H9 (cell line): ENCODE measurements at regions not wholly inside any gene's neighbourhood (a gene's known extent, or its start where the extent isn't known, plus 50 kb on each side); places are given as distances from the start of the nearest gene placed in this dataset.

Experiments
- DNase-seq: peaks from one replicate; pipeline ENCODE4 v3.0.0-alpha.2; 2017
- H2AFZ ChIP-seq: one replicate; pipeline ENCODE4 v1.6.1; 2013; ENCODE audit warnings: mild to moderate bottlenecking, low read length, control low read depth, moderate library complexity
- H2AK5ac ChIP-seq: 2 replicates; pipeline ENCODE4 v1.6.1; 2013; ENCODE audit warnings: low read length, control low read depth, mixed read lengths; ENCODE audit not compliant: insufficient read length
- H2BK120ac ChIP-seq: one replicate; pipeline ENCODE4 v1.6.1; 2013; ENCODE audit warnings: low read depth, mild to moderate bottlenecking, low read length, control low read depth, inconsistent platforms; ENCODE audit not compliant: poor library complexity, severe bottlenecking
- H2BK12ac ChIP-seq: 2 replicates; pipeline ENCODE4 v1.6.1; 2013; ENCODE audit warnings: low read length, control low read depth, mixed read lengths, low read depth; ENCODE audit not compliant: insufficient read length
- H2BK15ac ChIP-seq: 2 replicates; pipeline ENCODE4 v1.6.1; 2013; ENCODE audit warnings: low read depth, low read length, control low read depth
- H2BK20ac ChIP-seq: one replicate; pipeline ENCODE4 v1.6.1; 2013; ENCODE audit warnings: low read depth, mild to moderate bottlenecking, low read length, control low read depth, inconsistent platforms; ENCODE audit not compliant: poor library complexity, severe bottlenecking
- H2BK5ac ChIP-seq: 2 replicates; pipeline ENCODE4 v1.6.1; 2013; ENCODE audit warnings: low read length, control low read depth, mixed read lengths; ENCODE audit not compliant: insufficient read length
- H3K14ac ChIP-seq: 2 replicates; pipeline ENCODE4 v1.6.1; 2013; ENCODE audit warnings: low read length, control low read depth; ENCODE audit not compliant: insufficient read depth
- H3K18ac ChIP-seq: 2 replicates; pipeline ENCODE4 v1.6.1; 2013; ENCODE audit warnings: low read depth, mild to moderate bottlenecking, mixed read lengths, low read length, control low read depth; ENCODE audit not compliant: insufficient read length
- H3K23ac ChIP-seq: 2 replicates; pipeline ENCODE4 v1.6.1; 2013; ENCODE audit warnings: low read length, control low read depth, mixed read lengths, low read depth; ENCODE audit not compliant: insufficient read length
- H3K23me2 ChIP-seq: 2 replicates; pipeline ENCODE4 v1.6.1; 2013; ENCODE audit warnings: low read depth, mild to moderate bottlenecking, mixed read lengths, low read length, control low read depth; ENCODE audit not compliant: insufficient read length, poor library complexity, severe bottlenecking
- H3K27ac ChIP-seq: 2 replicates; pipeline ENCODE4 v1.5.1; 2013; ENCODE audit warnings: low read length, control low read depth, mixed read lengths, low read depth; ENCODE audit not compliant: insufficient read length
- H3K27me3 ChIP-seq: 2 replicates; pipeline ENCODE4 v1.6.1; 2013; ENCODE audit warnings: low read length, control low read depth, inconsistent platforms; ENCODE audit not compliant: insufficient read depth
- H3K4ac ChIP-seq: 2 replicates; pipeline ENCODE4 v1.6.1; 2013; ENCODE audit warnings: low read depth, mild to moderate bottlenecking, control low read depth, inconsistent platforms, low read length, moderate library complexity
- H3K4me1 ChIP-seq: 2 replicates; pipeline ENCODE4 v1.6.1; 2013; ENCODE audit warnings: low read length, control low read depth, inconsistent platforms; ENCODE audit not compliant: insufficient read depth
- H3K4me2 ChIP-seq: 2 replicates; pipeline ENCODE4 v1.6.1; 2013; ENCODE audit warnings: low read length, control low read depth, mixed read lengths; ENCODE audit not compliant: insufficient read length, insufficient read depth
- H3K56ac ChIP-seq: 2 replicates; pipeline ENCODE4 v1.6.1; 2013; ENCODE audit warnings: low read depth, mild to moderate bottlenecking, mixed read lengths, low read length, control low read depth; ENCODE audit not compliant: insufficient read length
- H3K79me1 ChIP-seq: 2 replicates; pipeline ENCODE4 v1.6.1; 2013; ENCODE audit warnings: low read depth, mild to moderate bottlenecking, moderate library complexity, low read length, control low read depth, inconsistent platforms; ENCODE audit not compliant: insufficient read depth, poor library complexity, severe bottlenecking
- H3K79me2 ChIP-seq: 2 replicates; pipeline ENCODE4 v1.6.1; 2013; ENCODE audit warnings: low read length, control low read depth, inconsistent platforms; ENCODE audit not compliant: insufficient read depth
- H3K9ac ChIP-seq: 2 replicates; pipeline ENCODE4 v1.6.1; 2013; ENCODE audit warnings: low read length, control low read depth, mixed read lengths; ENCODE audit not compliant: insufficient read length; ENCODE audit errors: extremely low read depth
- H3K9me3 ChIP-seq: one replicate; pipeline ENCODE4 v1.6.1; 2013; ENCODE audit warnings: low read depth, low read length, inconsistent platforms; ENCODE audit not compliant: control insufficient read depth
- H3T11ph ChIP-seq: one replicate; pipeline ENCODE4 v1.6.1; 2013; ENCODE audit warnings: mild to moderate bottlenecking, low read length, control low read depth, inconsistent platforms
- H4K20me1 ChIP-seq: one replicate; pipeline ENCODE4 v1.6.1; 2013; ENCODE audit not compliant: control insufficient read depth, insufficient read length, insufficient read depth
- H4K5ac ChIP-seq: 2 replicates; pipeline ENCODE4 v1.6.1; 2013; ENCODE audit warnings: low read depth, mild to moderate bottlenecking, mixed read lengths, low read length, control low read depth; ENCODE audit not compliant: insufficient read length
- H4K8ac ChIP-seq: replicated peaks from 2 replicates; pipeline ENCODE4 v1.6.1; 2013; ENCODE audit warnings: low read length, control low read depth, mixed read lengths, low read depth; ENCODE audit not compliant: insufficient read length
- H4K91ac ChIP-seq: 2 replicates; pipeline ENCODE4 v1.6.1; 2013; ENCODE audit warnings: low read depth, mild to moderate bottlenecking, moderate library complexity, mixed read lengths, low read length, control low read depth; ENCODE audit not compliant: insufficient read length
- H3K27ac Mint-ChIP-seq, 3 experiments: 2 replicates in 2 of 3; 3 replicates in 1 of 3; pipeline ENCODE4 v1.8.0; 2020 to 2021; ENCODE audit warnings: mixed read lengths in 3 of 3, mild to moderate bottlenecking in 1 of 3, moderate library complexity in 1 of 3
- H3K27me3 Mint-ChIP-seq: 2 replicates; pipeline ENCODE4 v1.8.0; 2021; ENCODE audit warnings: low read depth, mild to moderate bottlenecking, moderate library complexity, mixed read lengths
- H3K36me3 Mint-ChIP-seq, 3 experiments: 2 replicates in 2 of 3; 3 replicates in 1 of 3; pipeline ENCODE4 v1.8.0; 2020 to 2021; ENCODE audit warnings: low read depth in 3 of 3, mixed read lengths in 3 of 3; ENCODE audit not compliant: insufficient read depth in 1 of 3
- H3K4me1 Mint-ChIP-seq, 2 experiments: 2 replicates each; pipeline ENCODE4 v1.8.0; 2020; ENCODE audit warnings: mixed read lengths in 2 of 2
- H3K4me3 Mint-ChIP-seq, 2 experiments: 2 replicates in 1 of 2; 3 replicates in 1 of 2; pipeline ENCODE4 v1.8.0; 2020 to 2021; ENCODE audit warnings: mild to moderate bottlenecking in 2 of 2, mixed read lengths in 2 of 2, moderate library complexity in 1 of 2
- H3K9me3 Mint-ChIP-seq, 2 experiments: 2 replicates in 1 of 2; 3 replicates in 1 of 2; pipeline ENCODE4 v1.8.0; 2020; ENCODE audit warnings: mild to moderate bottlenecking in 2 of 2, mixed read lengths in 2 of 2, moderate library complexity in 1 of 2
- WGBS: extraction: QIAGEN DNeasy Blood & Tissue Kit; methylation state at CpG from one replicate; pipeline ENCODE4 v1.1.7; 2013; ENCODE audit warnings: missing lambda C conversion rate, low lambda C conversion rate, mixed read lengths; ENCODE audit not compliant: insufficient read length; ENCODE audit errors: extremely low coverage; 5-methylcytosine and 5-hydroxymethylcytosine counted together
- TF ChIP-seq, protein P1 (sequence below): fragments of 200-600 bp; sonication (generic); conservative IDR thresholded peaks from 3 replicates; pipeline ENCODE4 v1.8.0; 2021; ENCODE audit warnings: antibody characterized with exemption, mild to moderate bottlenecking

DNA sequence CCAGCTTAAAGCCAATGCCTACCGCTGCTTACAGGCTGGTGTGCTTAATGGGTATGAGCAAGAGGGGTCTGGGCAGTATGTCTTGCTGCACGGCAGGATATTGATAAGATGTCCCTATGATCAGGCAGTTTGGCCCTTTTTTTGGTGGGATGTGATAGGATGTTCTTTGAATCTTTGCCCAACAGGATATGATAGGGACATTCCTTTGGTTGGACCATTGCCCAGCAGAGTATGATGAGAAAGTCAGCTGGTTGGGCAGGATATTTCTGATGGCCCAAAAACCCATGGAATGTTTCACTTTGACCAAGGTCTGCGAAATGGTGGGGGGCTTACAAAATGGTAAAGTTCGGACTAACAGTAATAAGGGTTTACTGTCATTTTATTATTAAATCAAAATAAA, 1060.6 kb downstream of the STIM2 start:
- Mint-ChIP-seq H3K9me3 (no peaks in the 10 kb centered on the region), H3K4me3 (no peak overlapping the region), H3K4me1 (peaks cover 0 to 11% of the 10 kb centered on the region in 2 experiments; a peak in 3 of 4 replicates), H3K27ac (no peak overlapping the region), H3K36me3 (no peaks in the 10 kb centered on the region), H3K27me3 (no peaks in the 10 kb centered on the region; the same call in 1 of the 2 replicates)
- no peak overlapping the region for H3K14ac ChIP-seq
- H3K23me2 ChIP-seq, result no peaks in the 10 kb centered on the region
- no CpG with 5 or more reads among the region's 4 CpGs for WGBS
- H3K79me1 ChIP-seq, result no peaks in the 10 kb centered on the region
- no peak overlapping the region for H3T11ph ChIP-seq
- no peak overlapping the region for H3K56ac ChIP-seq
- no peak overlapping the region for H4K5ac ChIP-seq
- no peak overlapping the region for H2BK12ac ChIP-seq
- H2BK15ac ChIP-seq, result no peak overlapping the region
- H3K23ac ChIP-seq, result no peak overlapping the region
- no peak overlapping the region for H2BK5ac ChIP-seq
- no peak for DNase-seq
- H4K8ac ChIP-seq, result no peak overlapping the region
- no peaks in the 10 kb centered on the region for H3K27me3 ChIP-seq
- no peak overlapping the region for H3K18ac ChIP-seq
- no peak overlapping the region for H2BK20ac ChIP-seq
- no peaks in the 10 kb centered on the region for H4K20me1 ChIP-seq
- H3K4ac ChIP-seq, result no peak overlapping the region
- H3K4me1 ChIP-seq, result no peaks in the 10 kb centered on the region
- no peak overlapping the region for H3K9ac ChIP-seq
- no peak overlapping the region for H3K4me2 ChIP-seq
- no peaks in the 10 kb centered on the region for H3K9me3 ChIP-seq
- H3K79me2 ChIP-seq, result no peaks in the 10 kb centered on the region
- H2BK120ac ChIP-seq, result no peak overlapping the region
- no peak overlapping the region for H2AK5ac ChIP-seq
- H4K91ac ChIP-seq, result no peak overlapping the region
- TF ChIP-seq, protein P1, sequence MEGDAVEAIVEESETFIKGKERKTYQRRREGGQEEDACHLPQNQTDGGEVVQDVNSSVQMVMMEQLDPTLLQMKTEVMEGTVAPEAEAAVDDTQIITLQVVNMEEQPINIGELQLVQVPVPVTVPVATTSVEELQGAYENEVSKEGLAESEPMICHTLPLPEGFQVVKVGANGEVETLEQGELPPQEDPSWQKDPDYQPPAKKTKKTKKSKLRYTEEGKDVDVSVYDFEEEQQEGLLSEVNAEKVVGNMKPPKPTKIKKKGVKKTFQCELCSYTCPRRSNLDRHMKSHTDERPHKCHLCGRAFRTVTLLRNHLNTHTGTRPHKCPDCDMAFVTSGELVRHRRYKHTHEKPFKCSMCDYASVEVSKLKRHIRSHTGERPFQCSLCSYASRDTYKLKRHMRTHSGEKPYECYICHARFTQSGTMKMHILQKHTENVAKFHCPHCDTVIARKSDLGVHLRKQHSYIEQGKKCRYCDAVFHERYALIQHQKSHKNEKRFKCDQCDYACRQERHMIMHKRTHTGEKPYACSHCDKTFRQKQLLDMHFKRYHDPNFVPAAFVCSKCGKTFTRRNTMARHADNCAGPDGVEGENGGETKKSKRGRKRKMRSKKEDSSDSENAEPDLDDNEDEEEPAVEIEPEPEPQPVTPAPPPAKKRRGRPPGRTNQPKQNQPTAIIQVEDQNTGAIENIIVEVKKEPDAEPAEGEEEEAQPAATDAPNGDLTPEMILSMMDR, result no peak
- H3K27ac ChIP-seq, result no peak overlapping the region
- H2AFZ ChIP-seq, result no peak overlapping the region
